ENCODE measurements at regions not wholly inside any gene's neighbourhood (a gene's known extent, or its start where the extent isn't known, plus 50 kb on each side); places are given as distances from the start of the nearest gene placed in this dataset.

DNA sequence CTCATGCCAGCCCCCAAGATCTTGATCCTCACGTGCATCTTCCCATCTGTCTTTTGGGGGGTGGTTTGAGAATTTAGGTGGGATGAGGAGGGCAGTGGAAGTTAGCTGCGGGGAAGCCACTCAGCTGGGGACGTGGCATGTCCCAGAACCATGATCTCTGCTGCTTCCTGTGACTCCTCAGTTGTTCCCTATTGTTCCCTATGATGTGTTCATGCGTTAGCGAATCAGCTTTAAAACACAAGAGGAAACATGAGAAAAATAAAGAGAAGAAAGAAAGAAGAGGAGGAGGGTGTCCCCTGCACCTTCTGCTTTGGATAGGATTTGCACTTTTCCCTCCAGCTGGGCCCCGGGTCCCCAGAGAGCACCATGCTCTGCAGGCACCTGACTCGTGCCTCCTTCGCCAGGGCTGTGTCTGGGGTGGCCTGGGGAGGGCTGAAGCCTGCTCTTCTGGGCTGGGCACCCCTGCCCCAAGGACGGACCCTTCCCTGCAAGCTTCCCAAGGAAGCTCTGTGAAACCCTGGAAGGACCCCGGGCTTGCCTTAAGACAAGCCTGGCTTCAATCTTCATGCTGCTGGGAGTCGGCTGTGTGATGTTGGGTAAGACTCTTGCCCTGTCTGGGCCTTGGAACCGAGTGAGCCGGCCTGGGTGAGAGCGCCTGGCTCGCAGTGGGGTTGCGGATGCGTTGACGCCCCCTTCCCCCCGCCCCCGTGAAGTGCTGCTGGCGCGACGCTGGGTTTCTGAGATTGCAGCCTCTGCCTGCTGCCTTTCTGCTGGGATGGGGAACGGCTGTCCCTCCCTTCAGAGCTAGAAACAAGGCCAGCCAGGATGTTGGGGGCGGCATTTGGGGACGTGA, 62.8 kb upstream of the CIBAR2 start:
- DNase-seq, result no peak

DNA sequence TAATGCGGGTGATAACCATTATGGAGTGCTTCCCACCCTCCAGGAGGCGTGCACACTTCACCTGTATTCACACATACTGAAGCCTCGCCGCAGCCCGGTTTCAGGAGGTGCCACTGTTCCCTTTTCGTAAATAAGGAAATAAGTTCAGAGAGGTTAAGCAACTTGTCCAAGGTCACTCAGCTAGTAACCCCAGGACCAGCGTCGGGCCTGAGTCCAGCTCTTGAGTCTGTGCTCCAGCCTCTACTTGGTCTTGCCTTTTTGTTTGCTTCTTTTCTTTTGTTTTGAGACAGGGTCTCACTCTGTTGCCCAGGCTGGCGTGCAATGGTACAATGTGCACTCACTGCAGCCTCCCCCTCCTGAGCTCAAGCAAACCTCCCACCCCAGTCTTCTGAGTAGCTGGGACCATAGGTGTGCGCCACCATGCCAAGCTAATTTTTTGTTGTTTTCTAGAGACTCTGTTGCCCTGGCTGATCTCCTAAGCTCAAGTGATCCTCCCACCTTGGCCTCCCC, 63.5 kb upstream of the CIBAR2 start:
- DNase-seq, result no peak

DNA sequence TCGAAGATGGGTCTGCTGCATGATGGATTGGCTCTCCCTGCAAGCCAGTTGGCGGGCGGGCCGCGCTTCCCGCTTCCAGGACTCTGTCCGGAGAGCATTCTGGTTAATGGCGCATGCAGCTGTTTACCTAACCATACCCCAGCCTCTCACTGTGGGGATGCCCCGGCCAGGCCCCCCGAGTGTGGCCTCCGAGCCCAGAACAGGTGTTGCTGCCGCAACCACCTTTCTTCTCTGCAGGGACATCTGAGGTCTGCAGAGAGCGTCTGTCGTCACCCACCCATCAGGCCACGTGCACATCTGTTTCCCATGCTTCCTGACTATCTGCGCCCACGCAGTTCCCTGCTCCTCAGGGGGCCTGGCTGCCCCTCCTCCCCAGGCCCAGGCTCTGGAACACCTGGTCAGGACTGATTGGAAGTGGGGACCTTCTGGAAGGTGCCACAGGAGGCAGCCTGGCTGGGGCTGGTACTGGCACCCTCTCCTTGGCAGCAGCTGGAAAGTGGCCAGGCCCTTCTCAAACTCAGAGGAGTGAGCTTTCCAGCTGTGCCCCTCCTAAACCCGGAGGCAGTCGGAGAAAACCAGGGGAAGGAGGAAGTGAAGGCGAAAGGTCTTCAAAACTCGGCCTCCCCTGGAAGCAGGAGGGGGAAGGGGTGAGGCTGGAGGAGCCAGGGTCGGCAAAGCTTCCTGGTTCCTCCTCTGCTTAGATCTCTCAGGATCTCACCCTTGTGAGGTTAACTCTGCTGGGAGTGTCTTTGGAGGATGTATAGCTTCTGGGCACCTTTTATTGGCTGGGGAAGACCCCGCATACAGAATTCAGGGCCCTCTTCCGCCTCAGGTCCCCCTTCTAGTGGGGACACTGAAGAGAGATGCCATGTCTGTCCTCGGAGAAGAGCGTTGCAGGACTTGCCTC, 64.5 kb upstream of the CIBAR2 start:
- DNase-seq, result no peak

DNA sequence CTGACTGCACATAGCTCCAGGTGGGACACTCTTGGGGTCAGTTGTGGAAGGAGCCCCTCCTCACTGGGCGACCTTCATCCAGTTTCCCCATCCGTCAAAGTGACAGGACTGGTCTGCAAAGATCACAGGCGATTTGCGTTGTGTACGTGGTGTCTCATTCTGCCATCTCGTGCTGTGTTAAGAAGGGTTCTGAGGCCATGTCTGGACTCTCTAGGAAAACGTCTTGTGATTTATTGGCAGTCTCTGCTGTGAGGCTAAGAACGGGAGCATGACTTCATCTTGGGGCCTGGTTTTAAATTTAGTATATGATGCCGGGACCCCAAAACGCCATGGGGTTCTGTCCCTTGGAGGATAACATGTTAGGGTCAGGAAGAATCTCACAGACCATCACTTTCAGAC, 65.2 kb upstream of the CIBAR2 start:
- DNase-seq, result no peak

DNA sequence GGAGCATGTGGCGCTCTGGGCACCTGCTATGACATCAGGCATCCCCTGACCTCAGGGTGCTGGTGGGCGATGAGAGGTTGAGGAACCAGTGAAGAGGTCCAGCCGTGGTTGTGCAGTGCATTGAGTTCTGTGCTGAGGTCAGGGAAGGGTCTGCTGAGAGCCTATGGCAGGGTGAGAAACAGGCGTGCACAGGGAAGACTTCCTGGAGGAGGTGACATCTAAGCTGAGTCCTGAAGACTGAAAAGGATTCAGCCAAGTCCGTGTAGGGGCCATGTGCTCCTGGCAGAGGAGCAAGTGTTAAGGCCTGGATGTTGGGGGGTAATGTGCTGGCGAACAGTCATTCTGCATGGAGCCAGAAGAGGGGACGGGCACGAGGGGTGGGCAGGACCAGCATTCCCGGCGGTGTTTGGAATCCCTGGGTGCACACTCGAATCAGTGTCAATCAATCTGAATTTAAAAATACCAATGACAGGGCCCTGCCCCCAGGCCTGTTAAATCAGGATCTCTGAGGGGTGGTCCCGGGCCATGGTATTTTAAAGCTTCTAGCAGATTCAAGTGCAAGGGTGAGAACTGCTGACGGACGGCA, 65.8 kb upstream of the CIBAR2 start:
- no peak for DNase-seq

DNA sequence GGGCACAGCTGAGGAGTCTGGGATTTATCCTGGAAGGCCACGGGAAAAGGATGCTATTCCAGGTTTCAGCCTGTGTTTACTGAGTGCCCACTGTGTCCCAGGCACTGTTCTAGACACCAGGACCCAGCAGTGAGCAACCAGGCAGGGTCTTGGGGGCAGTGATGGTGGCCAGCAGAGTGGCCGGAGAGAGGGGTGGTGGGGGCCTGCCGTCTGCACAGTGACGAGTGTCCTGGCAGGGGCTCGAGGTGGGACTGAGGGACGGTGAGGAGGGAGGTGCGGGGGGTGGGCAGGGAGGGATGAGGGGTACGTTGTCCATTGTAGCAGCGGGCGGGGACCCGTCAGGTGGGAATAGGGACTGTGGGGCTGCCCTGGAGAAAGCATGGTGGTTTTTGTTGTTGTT, 66.3 kb upstream of the CIBAR2 start:
- no peak for DNase-seq

DNA sequence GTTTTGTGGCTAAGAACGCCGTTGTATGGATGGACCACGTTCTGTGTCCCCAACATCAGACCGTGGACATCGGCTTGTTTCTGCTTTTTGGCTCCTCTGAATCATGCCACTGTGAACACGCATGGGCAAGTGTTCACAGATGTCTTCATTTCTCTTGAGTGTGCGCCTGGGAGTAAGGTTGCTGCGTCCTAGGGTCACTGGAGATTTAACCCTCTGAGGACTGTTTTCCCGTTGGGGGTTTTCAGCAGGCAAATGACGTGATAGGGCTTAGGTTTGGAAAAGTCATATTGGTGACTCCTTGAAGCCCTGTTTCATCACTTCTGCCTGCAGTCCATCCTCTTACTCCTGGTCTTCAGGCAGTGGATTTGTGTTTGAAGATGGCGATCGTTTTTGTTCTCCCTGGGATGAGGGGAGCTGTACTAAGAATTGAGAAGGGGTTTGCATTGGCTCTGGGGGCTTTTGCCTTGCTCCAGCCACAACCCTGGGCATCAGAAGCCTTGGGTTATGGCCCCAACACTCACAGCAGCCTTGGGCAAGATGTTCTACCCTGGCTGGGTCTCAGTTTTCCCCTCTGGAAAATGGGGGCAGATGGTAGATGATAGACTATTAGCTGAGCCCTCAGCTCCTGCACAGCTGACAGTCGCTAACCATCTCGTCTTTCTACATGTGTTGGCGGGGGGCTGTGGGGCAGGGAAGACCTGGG, 67.2 kb upstream of the CIBAR2 start:
- DNase-seq, result no peak

DNA sequence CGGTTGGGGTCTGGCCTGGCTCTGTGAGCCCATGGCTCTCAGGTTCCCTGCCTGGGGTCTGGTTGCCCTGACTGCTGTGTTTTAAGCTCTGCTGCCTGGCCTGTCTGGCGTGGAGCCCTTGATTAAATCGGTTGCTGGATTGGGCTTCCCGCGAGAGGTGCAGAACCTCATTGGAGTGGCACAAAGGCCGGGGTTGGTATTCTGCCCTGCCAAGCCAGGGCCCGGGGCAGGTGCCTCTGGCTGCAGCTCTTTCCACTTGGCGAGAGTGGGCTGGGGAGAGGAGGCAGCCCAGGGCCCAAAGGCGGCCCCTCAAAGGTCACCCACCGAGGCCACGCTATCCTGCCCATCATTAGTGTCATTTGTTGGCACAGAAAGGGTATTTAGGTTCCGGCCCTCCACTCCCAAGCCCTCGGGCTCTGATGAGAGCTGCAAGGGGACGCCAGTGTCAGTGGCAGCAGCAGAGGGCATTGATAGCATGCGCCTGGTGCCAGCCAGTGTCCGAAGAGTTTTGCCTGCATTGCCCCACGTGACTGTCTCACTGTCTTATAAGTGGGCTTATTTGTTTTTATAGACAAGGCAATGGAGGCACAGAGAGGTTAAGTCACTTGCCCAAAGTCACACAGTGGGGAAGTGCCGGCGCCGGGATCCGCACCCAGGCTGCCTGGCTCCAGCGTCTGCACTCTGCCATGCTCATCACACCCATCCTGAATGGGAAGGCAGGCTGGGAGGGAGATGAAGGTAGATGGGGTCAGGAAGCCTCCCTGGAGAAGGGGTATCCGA, 68.0 kb upstream of the CIBAR2 start:
- DNase-seq, result no peak

DNA sequence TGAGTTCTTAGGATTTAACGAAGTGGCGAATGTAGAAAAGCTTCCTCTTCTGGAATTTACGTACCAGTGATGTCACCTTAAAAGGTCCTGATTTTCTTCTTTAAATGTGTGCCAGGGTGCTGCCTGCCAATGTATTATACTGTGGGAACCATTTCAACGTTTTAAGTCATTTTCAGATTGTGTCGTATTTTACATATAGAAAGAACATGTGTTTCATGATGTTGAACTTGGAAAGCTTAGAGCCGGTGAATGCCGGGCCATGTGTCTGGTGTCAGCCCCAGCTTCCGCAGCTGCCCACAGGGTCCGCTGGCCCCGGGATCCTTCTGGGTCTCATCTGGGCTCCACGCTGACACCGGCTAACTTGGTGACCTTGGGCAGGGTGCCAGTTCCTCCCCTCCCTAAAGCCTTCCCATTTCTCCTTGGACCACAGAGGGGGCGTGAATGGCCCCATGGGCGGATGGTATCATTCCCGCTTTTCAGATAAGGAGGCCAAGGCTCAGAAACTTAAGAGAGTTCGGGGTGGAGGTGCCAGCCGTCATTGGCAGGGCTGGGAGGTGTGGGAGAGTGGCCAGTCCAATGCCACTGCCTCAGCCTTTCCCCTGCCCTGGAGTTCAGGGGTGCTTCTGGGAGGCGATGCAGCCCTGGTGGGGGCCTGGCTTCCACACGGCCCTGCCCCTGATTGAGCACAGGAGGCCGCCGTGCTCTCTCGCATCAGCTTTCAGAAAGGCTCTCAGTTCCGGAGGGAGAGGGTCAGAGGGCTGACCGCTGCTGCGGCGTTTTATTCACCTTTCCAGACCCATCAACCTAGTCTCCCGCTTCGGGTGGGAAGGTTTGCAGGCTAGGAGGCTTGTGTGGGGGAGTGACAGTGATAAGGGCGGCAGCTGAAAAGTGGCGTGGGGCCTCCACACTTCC, 68.8 kb upstream of the CIBAR2 start:
- no peak for DNase-seq

DNA sequence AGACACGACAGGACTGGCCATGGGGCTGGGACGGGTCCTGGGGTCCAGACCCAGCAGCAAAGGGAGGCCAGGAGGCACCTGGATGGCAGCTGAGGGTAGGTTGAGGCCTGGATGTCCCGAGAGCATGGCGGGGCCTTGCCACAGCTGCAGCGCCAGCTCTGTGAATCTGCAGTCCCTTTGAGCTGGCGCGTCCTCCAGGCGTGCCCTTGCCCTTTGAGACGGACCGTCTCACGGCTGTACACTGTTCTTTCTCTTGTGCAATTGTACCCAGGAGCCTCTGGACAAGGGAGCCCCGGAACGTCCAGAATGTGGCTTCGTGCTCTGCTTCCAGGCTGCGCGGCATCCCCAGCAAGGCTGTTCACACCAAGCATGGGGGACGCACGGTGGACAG, 69.5 kb upstream of the CIBAR2 start:
- no peak for DNase-seq

DNA sequence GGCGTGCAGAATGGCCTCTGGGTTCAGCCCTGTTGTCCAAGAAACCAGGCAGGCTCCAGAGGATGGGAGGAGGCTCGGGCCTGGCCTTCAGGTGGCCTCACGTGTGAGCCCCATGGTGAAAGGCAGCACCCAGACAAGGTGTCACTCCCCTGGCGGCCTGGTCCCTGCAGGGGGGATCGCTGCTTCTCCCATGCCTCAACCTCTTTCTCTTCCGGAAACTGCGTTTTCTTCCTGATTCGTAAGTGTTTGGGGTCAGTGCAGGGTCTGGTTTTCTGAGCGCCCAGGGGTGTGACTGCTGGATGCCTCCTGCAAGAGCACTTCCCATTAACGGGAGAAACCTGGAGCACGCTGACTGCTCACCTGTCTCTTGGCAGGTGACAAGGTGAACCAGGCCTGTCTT, 70.0 kb upstream of the CIBAR2 start:
- no peak for DNase-seq

DNA sequence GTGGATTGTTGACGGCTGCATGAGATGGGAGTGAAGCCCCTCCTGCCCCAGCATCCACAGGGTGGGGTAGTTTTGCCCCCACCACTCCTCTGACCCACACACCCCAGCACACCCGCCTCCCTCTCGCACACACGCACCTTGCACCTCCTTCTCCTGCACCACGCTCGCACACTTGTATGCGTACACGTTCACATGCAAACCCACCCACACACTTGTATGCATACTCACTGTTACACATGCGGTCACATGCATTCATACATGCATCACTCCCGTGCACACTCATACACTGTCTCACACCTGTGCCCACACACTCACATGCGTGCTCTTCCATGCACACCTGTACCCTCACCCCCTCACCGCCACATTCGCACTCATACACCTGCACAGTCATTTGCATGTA, 70.5 kb upstream of the CIBAR2 start:
- no peak for DNase-seq

DNA sequence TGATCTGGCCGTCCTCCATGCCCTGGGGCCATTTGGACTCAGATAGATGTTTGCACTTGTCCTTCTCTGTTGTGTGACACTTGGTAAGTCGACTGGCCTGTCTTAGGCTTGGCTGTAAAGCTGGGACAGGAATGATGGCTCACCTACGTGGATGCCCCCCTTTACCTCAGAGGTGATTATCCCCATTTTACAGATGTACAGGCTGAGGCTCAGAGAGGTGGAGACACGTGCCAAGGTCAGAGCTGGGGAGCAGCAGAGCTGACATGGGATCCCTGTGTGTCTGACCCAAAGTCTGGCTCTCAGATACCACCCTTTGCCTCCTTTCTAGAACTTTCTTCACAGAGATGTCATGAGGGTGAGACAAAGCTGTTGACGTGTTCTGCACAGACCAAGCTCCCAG, 71.3 kb upstream of the CIBAR2 start:
- no peak for DNase-seq

DNA sequence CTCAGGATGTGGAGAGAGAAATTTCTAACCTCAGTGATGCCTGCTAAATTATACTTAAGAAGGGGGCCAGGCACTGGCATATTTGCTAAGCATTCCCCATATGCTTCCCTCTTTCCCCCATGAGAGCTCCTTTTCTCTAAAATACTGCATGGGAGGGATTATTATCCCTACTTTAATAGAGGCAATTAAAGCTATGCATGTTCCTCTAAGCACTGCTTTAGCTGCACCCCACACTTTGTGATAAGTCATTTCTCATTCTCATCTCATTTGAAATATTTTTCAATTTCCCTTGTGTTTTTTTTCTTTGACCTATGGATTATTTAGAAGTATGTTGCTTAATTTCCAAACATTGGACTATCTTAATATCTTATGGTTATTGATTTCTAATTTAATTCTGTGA, 72.1 kb upstream of the CIBAR2 start:
- no peak for DNase-seq

DNA sequence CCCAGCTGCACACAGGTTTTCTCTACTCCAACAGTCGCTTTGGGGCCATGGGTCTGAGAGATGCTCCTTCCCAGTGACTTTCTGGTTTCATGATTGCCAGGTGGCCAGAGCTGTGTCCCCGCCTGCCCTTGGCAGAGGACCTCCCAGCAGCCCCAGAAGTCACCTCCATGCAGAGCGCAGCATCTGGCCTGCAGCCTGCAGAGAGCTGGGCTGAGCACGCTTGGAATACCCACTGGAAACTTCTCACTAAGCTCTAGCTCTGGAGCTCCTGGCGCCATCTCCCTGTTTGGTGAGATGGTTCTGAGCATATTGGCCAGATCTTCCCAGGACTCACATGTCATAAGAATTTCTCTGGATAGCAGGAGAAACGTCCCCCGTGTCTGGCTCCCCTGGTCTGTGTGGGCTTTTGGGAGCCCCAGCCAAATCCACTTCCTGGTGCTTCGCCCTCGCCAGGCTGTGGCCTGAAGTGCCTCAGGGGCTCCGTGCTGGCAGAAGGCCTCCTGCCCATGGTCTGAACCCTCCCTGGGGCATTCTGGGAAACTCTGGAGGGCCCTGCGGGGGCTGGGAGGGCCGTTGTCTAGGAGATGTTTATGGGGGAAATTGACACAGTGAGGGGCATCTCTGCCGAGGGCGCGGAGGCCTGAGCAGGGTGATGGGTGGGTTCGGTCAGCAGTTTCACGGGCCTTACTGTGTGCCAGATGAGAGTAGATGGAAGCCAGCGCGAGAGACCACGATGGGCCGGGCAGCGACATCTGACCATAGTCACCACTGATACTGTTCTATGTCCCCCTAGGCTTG, 73.2 kb upstream of the CIBAR2 start:
- DNase-seq, result no peak

DNA sequence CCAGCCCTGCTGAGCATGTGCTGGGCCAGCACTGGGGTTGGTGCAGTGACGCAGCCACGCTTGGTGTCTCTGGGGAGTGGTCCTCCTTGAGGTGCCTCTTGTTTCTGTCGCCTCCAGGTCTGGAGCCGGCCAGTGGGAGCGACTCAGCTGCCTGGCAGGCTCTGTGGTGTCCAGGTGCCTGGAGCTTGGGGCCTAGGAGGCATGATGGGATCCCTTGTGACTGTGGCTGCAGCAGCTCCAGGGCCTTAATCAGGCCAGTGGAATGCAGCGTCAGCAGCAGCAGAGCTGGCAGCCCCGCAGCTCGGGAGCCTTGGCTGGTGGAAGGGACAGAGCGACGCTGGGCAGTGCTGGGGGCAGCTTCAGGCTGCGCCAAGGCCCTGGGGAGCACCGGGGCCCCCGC, 74.7 kb upstream of the CIBAR2 start:
- DNase-seq, result no peak

DNA sequence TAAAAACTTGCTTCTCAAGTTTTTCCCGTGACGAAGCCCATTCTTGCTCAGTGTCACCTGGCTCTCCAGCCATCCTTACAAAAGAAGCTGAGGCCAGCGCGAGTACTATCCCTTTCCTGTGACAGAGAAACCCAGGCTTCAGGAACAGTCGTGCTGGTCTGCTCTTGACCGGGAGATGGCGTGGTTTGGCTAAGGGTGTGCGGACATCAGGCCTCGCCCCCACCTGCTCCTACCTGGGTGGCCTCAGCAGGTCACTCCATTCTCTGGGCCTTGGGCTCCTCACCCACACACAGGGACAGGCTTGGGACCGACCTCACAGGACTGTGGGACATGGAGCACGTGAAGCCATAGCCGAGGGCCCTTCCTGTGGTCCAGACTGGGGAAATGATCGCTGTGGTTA, 75.2 kb upstream of the CIBAR2 start:
- no peak for DNase-seq

DNA sequence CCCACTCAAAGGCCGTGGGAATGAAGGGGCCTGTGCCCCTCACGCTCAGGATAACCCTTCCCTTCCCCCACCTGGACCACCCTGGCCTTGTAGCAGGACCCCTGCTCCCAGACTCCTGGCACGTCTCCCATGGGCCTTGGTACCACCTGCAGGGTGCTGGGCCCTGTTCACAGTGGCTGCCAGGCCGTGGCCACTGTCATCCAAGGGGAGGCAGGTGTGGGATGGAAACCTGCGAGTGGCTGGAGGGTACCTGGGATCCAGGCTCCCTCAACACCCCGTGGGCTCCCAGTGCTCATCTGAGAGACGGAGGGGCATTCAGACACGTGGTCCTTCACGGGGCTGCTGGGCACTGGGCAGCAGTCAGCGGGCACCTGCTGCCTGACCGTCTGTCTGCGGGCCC, 75.6 kb upstream of the CIBAR2 start:
- DNase-seq, result no peak

DNA sequence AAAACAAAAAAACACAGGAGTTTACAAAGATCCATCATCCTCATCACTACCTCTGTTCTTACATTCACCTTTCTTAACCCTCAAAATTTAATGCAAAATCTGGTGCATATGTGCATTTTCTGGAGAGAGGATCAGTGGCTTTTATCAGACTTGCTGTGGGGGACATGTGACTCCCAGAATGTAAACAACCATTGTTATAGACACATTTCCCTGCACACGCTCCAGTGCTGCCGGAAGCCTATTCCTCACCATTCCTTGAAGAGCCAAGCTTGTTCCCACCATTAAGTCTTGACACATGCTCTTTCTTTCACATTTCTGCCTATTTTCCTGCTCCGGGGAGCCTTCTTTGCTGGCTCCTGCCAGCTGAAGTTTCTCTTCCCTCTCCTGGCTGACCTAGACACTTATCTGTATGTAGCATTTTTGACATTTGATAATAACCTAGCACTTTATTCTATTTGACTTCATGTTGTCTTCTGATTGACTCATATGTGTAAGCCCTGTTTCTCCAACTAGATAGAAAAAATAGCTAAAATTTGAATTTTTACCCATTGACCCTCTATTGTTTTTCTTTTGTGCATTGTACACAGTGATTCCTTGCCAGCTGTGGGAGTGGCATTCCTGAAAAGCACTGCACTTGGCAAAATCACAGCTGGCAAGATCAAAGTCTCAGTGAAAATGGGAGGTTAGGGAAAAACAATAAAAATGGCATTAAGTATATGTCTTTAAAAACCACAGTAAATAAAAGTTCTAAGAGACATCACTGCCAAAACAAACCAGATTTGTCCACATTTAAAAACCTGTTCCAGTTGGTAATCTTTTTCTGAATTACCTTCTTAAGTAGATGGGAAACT, 76.8 kb upstream of the CIBAR2 start:
- DNase-seq, result no peak
